ENCODE measurements at regions not wholly inside any gene's neighbourhood (a gene's known extent, or its start where the extent isn't known, plus 50 kb on each side); places are given as distances from the start of the nearest gene placed in this dataset.
A peak's percentile ranks its signal among the peaks of the same experiment; 100 is the strongest.

- Histone ChIP-seq H3K27me3 (no peaks in the 10 kb centered on the region), H3K9me3 (replicated peaks) (peaks cover 11% of the 10 kb centered on the region; the same call in 1 of the 2 replicates), H3K36me3 (no peaks in the 10 kb centered on the region), H3K27ac (no peak overlapping the region), H3K4me3 (no peak overlapping the region), H3K4me1 (no peaks in the 10 kb centered on the region)
- DNase-seq = no peak
These were observed 109.4 kb upstream of the FAM9C start for GRCh38 chrX:13153796-13154195.

DNA sequence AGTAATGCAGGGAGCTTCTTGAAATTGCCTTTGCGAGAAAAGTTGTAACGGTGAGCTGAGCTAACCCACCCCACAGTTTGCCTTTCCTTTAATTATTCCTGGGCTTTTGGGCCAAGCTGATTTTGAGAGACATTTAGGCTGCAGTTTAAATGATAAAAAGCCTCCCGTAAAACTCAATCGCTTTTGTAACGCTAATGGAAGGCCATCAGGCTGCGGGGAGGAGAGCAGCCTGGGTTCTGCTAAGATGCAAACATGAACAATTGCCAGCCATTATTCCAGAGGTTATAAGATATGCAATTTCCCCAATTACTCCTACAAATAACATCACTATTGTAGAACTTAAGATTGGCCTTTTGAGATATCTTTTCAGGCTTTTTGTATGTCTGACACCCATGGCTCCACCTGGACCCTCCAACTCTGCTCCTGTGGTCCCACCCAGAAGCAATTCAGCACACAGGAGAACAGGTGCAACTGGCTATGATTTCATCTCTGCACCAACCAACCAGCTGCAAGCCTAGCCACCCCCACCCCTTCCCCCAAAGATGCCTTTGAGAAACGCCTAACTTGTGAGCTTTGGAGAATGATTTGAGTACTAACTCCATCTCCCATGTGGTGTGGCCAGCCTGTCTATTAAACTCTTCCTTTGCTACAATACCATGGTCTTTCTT is 108.2 kb upstream of the FAM9C start:
- Histone ChIP-seq H3K4me3 (no peak overlapping the region), H3K27ac (no peak overlapping the region), H3K36me3 (no peaks in the 10 kb centered on the region), H3K4me1 (no peaks in the 10 kb centered on the region), H3K9me3 (replicated peaks) (peaks cover 11% of the 10 kb centered on the region; the same call in 1 of the 2 replicates), H3K27me3 (no peaks in the 10 kb centered on the region)
- DNase-seq = no peak

- Histone ChIP-seq H3K36me3 (no peaks in the 10 kb centered on the region), H3K9me3 (replicated peaks) (peaks cover 11% of the 10 kb centered on the region), H3K4me1 (no peaks in the 10 kb centered on the region), H3K27me3 (no peaks in the 10 kb centered on the region), H3K4me3 (no peak overlapping the region), H3K27ac (no peak overlapping the region)
- no peak for DNase-seq
These were observed 107.6 kb upstream of the FAM9C start for GRCh38 chrX:13151828-13152517.

GRCh38 chrX:13149702-13150350 is 105.4 kb upstream of the FAM9C start:
- H3K27ac ChIP-seq = no peak overlapping the region

DNA sequence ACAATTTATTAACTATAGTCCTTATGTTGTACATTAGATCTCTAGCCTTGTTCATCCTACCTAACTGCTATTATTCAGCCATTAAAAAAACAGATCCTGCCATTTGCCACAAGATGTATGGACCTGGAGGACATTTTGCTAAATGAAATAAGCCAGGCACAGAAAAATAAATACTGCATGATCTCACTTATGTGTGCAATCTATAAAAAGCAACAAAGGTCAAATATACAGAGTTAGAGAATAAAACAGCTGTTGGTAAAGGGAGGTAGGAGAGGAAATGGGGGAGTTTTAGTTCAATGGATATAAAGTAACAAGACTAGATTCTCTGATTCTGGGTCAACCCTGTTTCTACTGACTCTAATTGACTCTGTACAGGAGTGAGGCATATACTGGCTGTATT is 103.3 kb upstream of the FAM9C start:
- Histone ChIP-seq H3K36me3 (no peaks in the 10 kb centered on the region), H3K4me1 (no peaks in the 10 kb centered on the region)
- peak in 1 of 2 experiments; percentile 17 for DNase-seq

More at GRCh38 chrX:13149702-13150350, 105.4 kb upstream of the FAM9C start:
- H3K27me3 ChIP-seq = no peaks in the 10 kb centered on the region
- H3K4me3 ChIP-seq = no peak overlapping the region
- H3K36me3 ChIP-seq = no peaks in the 10 kb centered on the region
- DNase-seq = no peak
- H3K4me1 ChIP-seq = no peaks in the 10 kb centered on the region
- peaks cover 11% of the 10 kb centered on the region for H3K9me3 ChIP-seq (replicated peaks)

GRCh38 chrX:13147147-13147546 is 102.7 kb upstream of the FAM9C start:
- Histone ChIP-seq H3K4me3 (no peak overlapping the region), H3K36me3 (no peaks in the 10 kb centered on the region), H3K9me3 (replicated peaks) (peaks cover 10% of the 10 kb centered on the region), H3K4me1 (no peaks in the 10 kb centered on the region), H3K27ac (no peak overlapping the region), H3K27me3 (no peaks in the 10 kb centered on the region)
- DNase-seq = no peak

More for the DNA sequence above, 103.3 kb upstream of the FAM9C start:
- Histone ChIP-seq H3K27me3 (no peaks in the 10 kb centered on the region), H3K9me3 (replicated peaks) (peaks cover 10% of the 10 kb centered on the region), H3K27ac (no peak overlapping the region), H3K4me3 (no peak overlapping the region)

DNA sequence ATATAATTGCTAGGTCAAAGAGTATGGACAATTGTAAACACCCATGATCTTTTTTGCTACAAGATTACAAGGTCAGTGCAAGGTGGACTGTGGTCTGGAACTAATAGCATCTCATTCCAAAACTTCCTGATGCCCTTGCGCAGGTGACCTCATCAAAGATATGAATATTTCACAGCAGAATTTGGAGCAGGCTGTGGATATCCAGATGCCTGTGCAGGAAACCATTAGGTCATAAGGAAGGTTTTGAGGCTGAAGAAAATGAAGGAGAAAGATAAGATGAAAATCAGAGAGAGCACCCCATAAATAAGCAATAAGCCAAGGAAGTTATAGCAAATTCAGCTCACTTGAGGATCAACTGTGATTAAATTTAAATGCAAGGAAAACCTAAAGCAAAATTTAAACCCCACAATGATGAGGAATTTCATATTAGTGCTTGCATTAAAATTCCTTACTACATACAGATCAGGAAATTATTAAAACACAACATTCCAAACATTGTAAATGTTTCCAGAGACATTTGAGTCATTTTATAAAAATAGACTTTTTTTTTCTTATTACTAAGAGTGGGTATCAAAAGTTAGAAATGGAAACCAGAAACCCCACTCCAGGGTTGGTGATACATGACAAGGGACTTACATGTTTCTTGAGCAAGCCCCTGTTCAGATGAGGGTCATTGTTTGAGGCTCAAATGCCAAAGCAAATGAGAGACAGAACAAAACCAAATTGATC is 100.7 kb upstream of the FAM9C start:
- H3K9me3 ChIP-seq (replicated peaks) = peaks cover 10% of the 10 kb centered on the region
- H3K36me3 ChIP-seq = no peaks in the 10 kb centered on the region
- no peaks in the 10 kb centered on the region for H3K27me3 ChIP-seq
- H3K27ac ChIP-seq = no peak overlapping the region
- H3K4me3 ChIP-seq = no peak overlapping the region
- no peaks in the 10 kb centered on the region for H3K4me1 ChIP-seq
- DNase-seq = no peak

DNA sequence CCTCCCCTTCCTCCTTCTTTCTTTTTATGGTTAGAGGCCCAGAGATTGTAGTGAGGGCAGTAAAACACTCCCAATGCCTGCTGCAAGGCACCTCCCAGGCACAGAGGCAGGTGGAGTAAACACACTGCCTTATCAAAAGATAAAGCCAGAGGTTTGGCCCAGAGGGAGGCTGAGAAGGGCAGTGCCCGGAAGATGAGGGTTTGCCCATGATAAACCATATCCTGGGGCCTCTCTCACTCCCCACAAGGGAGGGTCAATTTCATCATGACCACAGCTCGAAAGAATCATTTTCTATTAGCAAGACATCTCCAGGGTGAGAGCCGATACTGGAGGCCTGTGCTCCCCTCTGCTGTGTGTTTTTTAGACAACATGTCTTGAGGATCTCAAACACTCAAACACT is 98.5 kb upstream of the FAM9C start:
- Histone ChIP-seq H3K4me3 (no peak overlapping the region), H3K36me3 (0 out of 2 replicates have a peak, but pooled peaks cover 2% of the 10 kb centered on the region), H3K27me3 (no peaks in the 10 kb centered on the region), H3K9me3 (replicated peaks) (peaks cover 13% of the 10 kb centered on the region), H3K27ac (no peak overlapping the region), H3K4me1 (no peaks in the 10 kb centered on the region)
- no peak for DNase-seq

GRCh38 chrX:13140007-13140406 is 95.6 kb upstream of the FAM9C start:
- Histone ChIP-seq H3K27me3 (no peaks in the 10 kb centered on the region), H3K36me3 (0 out of 2 replicates have a peak, but pooled peaks cover 2% of the 10 kb centered on the region), H3K9me3 (replicated peaks) (peaks cover 10% of the 10 kb centered on the region; the same call in 1 of the 2 replicates), H3K4me3 (no peak overlapping the region), H3K4me1 (no peaks in the 10 kb centered on the region), H3K27ac (no peak overlapping the region)
- DNase-seq = no peak

DNA sequence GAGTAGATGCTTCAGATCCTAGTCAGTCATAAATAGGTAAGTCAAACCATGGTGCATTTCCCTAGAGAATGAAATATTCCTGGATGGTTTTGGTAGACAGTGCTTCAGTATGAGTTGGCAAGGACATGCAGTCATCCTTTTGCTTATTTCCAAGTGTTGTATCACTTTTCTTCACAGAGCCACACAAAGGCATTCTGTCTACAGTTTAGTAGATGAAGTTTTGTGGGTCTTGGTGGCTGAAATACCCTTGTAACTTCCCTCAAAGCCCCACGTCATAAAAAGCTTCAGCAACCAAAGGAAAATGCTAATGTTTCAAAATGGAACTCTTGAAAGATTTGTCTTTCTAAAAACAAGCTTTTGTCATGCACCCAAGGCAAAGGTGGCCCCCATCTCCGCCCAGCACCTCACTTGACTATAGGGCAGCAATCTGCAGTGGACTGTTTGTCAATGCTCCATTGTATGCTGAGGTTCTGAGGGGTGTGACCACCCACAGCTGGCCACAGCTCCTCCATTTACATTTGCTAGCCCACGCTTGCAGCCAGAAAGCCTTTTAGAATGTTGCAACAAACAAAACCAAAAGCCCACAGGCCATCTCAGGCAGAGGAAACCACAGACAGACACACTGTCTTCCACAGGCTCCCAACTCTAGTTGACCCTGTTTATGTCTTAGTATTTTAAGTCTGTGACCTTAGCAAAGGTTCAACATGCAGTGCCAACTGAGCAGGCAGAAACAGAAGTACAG is 87.1 kb upstream of the FAM9C start:
- peak; percentile 84 to 90 for DNase-seq

GRCh38 chrX:13130816-13131215 is 86.4 kb upstream of the FAM9C start:
- Histone ChIP-seq H3K27me3 (no peaks in the 10 kb centered on the region), H3K9me3 (replicated peaks) (0 out of 2 replicates have a peak, but pooled peaks cover 2% of the 10 kb centered on the region), H3K36me3 (no peaks in the 10 kb centered on the region), H3K4me1 (peaks cover 16% of the 10 kb centered on the region), H3K4me3 (no peak overlapping the region), H3K27ac (no peak overlapping the region)
- peak in 1 of 2 experiments; percentile 14 for DNase-seq

More for the DNA sequence above, 87.1 kb upstream of the FAM9C start:
- H3K36me3 ChIP-seq = no peaks in the 10 kb centered on the region
- no peak overlapping the region for H3K4me3 ChIP-seq
- peaks cover 16% of the 10 kb centered on the region for H3K4me1 ChIP-seq
- no peaks in the 10 kb centered on the region for H3K27me3 ChIP-seq
- H3K27ac ChIP-seq = peak overlapping the region; percentile 57
- 0 out of 2 replicates have a peak, but pooled peaks cover 2% of the 10 kb centered on the region for H3K9me3 ChIP-seq (replicated peaks)

DNA sequence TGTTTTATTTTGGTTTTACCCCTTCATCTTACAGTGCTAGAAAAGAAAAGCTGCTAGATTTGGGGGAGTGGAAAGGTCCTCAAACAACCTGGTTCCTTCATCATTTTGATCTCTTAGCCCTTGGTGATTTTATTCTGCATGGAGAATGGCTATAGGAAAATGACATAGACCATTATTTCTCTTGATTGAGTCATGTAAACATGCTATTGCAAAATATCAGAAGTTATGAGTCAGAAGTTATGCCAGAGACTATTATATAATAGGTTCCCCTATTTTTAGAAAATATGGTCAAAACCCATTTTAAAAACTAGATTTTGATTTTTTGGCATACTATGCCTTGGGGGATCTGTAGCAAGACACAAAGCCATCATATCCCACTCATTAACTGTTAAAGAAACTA is 83.7 kb upstream of the FAM9C start:
- H3K36me3 ChIP-seq = no peaks in the 10 kb centered on the region
- no peak overlapping the region for H3K4me3 ChIP-seq
- no peak overlapping the region for H3K27ac ChIP-seq
- no peak for DNase-seq
- no peaks in the 10 kb centered on the region for H3K27me3 ChIP-seq
- peaks cover 22% of the 10 kb centered on the region for H3K4me1 ChIP-seq
- no peaks in the 10 kb centered on the region for H3K9me3 ChIP-seq (replicated peaks)

DNA sequence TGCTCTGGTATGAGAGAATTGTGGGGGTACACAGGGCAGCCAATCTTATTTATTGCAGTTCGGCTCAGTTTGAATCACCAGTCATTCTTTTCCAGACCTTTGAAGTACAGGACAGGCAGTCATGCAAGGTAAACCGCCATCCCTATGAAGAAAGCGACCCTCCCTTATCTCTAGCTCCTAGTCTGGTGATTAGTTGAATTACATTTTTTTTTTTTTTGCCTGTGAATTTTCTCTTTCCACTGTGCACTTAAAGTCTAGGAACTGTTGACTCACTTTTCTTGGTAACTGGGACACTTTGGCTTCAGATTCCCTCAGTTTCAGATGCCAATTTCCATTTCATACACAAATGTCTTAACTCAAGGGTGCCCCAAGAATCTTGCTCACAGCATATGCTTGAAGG is 82.4 kb upstream of the FAM9C start:
- Histone ChIP-seq H3K9me3 (replicated peaks) (no peaks in the 10 kb centered on the region), H3K27ac (no peak overlapping the region), H3K4me1 (peaks cover 22% of the 10 kb centered on the region), H3K27me3 (no peaks in the 10 kb centered on the region), H3K36me3 (no peaks in the 10 kb centered on the region), H3K4me3 (no peak overlapping the region)
- no peak for DNase-seq

DNA sequence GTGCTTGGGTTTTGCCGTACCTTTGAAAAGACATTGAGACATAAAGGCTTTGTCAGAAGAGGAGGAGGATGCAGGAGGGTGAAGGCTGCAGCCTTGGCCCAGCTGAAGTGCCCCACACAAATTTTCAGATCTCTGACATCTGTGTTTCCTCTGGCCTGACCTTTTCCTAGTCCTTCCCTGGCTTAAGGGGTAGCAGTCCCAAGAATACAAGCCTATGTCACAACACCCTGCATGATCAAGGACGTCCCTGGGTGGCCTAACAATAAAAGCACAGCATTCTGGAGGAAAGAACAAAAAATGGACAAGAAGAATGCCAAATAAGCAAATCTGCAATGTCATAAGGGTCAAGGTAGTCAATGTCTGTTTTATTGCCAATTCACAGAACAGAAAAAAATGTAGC is 80.8 kb upstream of the FAM9C start:
- no peak overlapping the region for H3K27ac ChIP-seq
- no peak overlapping the region for H3K4me3 ChIP-seq
- H3K4me1 ChIP-seq = peaks cover 8% of the 10 kb centered on the region
- H3K36me3 ChIP-seq = no peaks in the 10 kb centered on the region
- H3K27me3 ChIP-seq = no peaks in the 10 kb centered on the region
- no peak for DNase-seq
- H3K9me3 ChIP-seq (replicated peaks) = no peaks in the 10 kb centered on the region

Measured in SJCRH30 (cell line).